Transverse colon (tissue), 4 donors: ENCODE measurements at regions not wholly inside any gene's neighbourhood (a gene's known extent, or its start where the extent isn't known, plus 50 kb on each side); places are given as distances from the start of the nearest gene placed in this dataset.

ENCODE experiments used
- DNase-seq: peaks from one replicate; pipeline ENCODE4 v3.0.0-alpha.2; 2019
- H3K27ac ChIP-seq, 4 donors: fragments of 200-600 bp; sonication (generic); 2 replicates each; pipeline ENCODE4 v1.5.1; 2016 to 2018; ENCODE audit warnings: inconsistent platforms in 4 of 4
- H3K27me3 ChIP-seq: fragments of 200-600 bp; sonication (generic); 2 replicates; pipeline ENCODE4 v1.5.1; 2017; ENCODE audit warnings: inconsistent platforms
- H3K36me3 ChIP-seq, 4 donors: fragments of 200-600 bp; sonication (generic); 2 replicates each; pipeline ENCODE4 v1.5.1; 2017 to 2019; ENCODE audit warnings: inconsistent platforms in 4 of 4
- H3K4me1 ChIP-seq, 4 donors: fragments of 200-600 bp; sonication (generic); 2 replicates each; pipeline ENCODE4 v1.5.1; 2017 to 2020; ENCODE audit warnings: inconsistent platforms in 4 of 4
- H3K4me3 ChIP-seq, 4 donors: fragments of 200-600 bp; sonication (generic); 1 replicate in 1 of 4; 2 replicates in 3 of 4; pipeline versions ENCODE4 v1.5.1 to v1.6.1; 2017 to 2019; ENCODE audit warnings: inconsistent platforms in 4 of 4
- H3K9me3 ChIP-seq, 2 donors: fragments of 200-600 bp; sonication (generic); 2 replicates each; pipeline ENCODE4 v1.5.1; 2017 to 2019; ENCODE audit warnings: inconsistent platforms in 2 of 2
- CTCF ChIP-seq, 5 experiments: fragments of 200-600 bp in 3 of 5; fragments of 450-650 bp in 2 of 5; sonication (generic) in 3 of 5; IDR thresholded peaks; 1 replicate in 2 of 5; 2 replicates in 3 of 5; pipeline ENCODE4 v1.5.1; 2016 to 2017; ENCODE audit warnings: antibody characterized with exemption in 5 of 5, inconsistent platforms in 3 of 5, mild to moderate bottlenecking in 2 of 5, moderate library complexity in 1 of 5
- EP300 ChIP-seq: sonication (generic); formaldehyde crosslinking; IDR thresholded peaks from one replicate; pipeline ENCODE4 v1.6.1; 2017; ENCODE audit warnings: antibody characterized with exemption, low read depth
- POLR2A ChIP-seq: fragments of 450-650 bp; IDR thresholded peaks from one replicate; pipeline ENCODE4 v1.6.1; 2016; ENCODE audit warnings: antibody characterized with exemption, mild to moderate bottlenecking, moderate library complexity
- POLR2AphosphoS5 ChIP-seq, 3 donors: sonication (generic); formaldehyde crosslinking; IDR thresholded peaks; one replicate each; pipeline ENCODE4 v1.6.1; 2016; ENCODE audit warnings: antibody characterized with exemption in 3 of 3
- WGBS, 2 donors: methylation state at CpG; one replicate each; pipeline ENCODE4 v1.1.5; 2018; ENCODE audit warnings: low coverage in 1 of 2; 5-methylcytosine and 5-hydroxymethylcytosine counted together
- in situ Hi-C, 4 donors: fragments of 200-750 bp; cut with MboI; loops; one replicate each; pipeline versions ENCODE4 v1.15.0 to v1.15.1; 2017; ENCODE audit warnings: low sequenced_read_pairs in 3 of 4, low pct_ligation_motif_present in 1 of 4, low pct_unique_long_range_greater_than_20kb in 1 of 4
- intact Hi-C: fragments of 100-400 bp; cut with DNase I; formaldehyde crosslinking; loops from one replicate; pipeline ENCODE4 v1.15.1; 2023; ENCODE audit warnings: low total_unique reads

GRCh38 chr3:193835414-193835813 lies 242.4 kb downstream of the OPA1 start:
- 93 to 96% methylated on average over 4 to 6 of the region's 6 CpGs for WGBS, 2 donors
- H3K36me3 ChIP-seq: no peaks in the 10 kb centered on the region
- no peaks in the 10 kb centered on the region for H3K27me3 ChIP-seq
- H3K9me3 ChIP-seq: no peaks in the 10 kb centered on the region
- intact Hi-C loops: no loop called here
- H3K4me3 ChIP-seq: no peak overlapping the region
- in situ Hi-C loops: no loop called here
- no peak overlapping the region for H3K27ac ChIP-seq
- DNase-seq: no peak
- peaks cover 0 to 10% (median 6%) of the 10 kb centered on the region in 4 donors for H3K4me1 ChIP-seq
- TF ChIP-seq POLR2AphosphoS5 (IDR thresholded peaks at IDR 0.05): no peak

- DNase-seq: no peak
- H3K9me3 ChIP-seq: no peaks in the 10 kb centered on the region
Observed at GRCh38 chr3:193836511-193836910, 243.5 kb downstream of the OPA1 start.

GRCh38 chr3:193836918-193837317 lies 243.9 kb downstream of the OPA1 start:
- DNase-seq: no peak
- no peak overlapping the region for H3K27ac ChIP-seq
- WGBS, 2 donors: 97 to 100% methylated on average over 4 to 7 of the region's 7 CpGs
- H3K9me3 ChIP-seq: no peaks in the 10 kb centered on the region
- peaks cover 0 to 25% (median 15%) of the 10 kb centered on the region in 4 donors for H3K4me1 ChIP-seq
- intact Hi-C loops: no loop called here
- TF ChIP-seq EP300 (no peak), POLR2A (no peak), CTCF (IDR thresholded peaks at IDR 0.05) (no peak), POLR2AphosphoS5 (IDR thresholded peaks at IDR 0.05) (no peak)
- no peaks in the 10 kb centered on the region for H3K27me3 ChIP-seq
- H3K36me3 ChIP-seq: no peaks in the 10 kb centered on the region
- H3K4me3 ChIP-seq: no peak overlapping the region
- in situ Hi-C loops: no loop called here

More at GRCh38 chr3:193836511-193836910, 243.5 kb downstream of the OPA1 start:
- intact Hi-C loops (no loop called here), in situ Hi-C loops (no loop called here)
- Histone ChIP-seq H3K36me3 (no peaks in the 10 kb centered on the region), H3K27ac (no peak overlapping the region), H3K4me3 (no peak overlapping the region), H3K4me1 (peaks cover 0 to 21% (median 13%) of the 10 kb centered on the region in 4 donors), H3K27me3 (no peaks in the 10 kb centered on the region)
- WGBS, 2 donors: 43 to 88% methylated on average over 1 to 2 of the region's 2 CpGs
- TF ChIP-seq CTCF (IDR thresholded peaks at IDR 0.05): no peak

- DNase-seq: no peak
- intact Hi-C loops: no loop called here
- no peak overlapping the region for H3K27ac ChIP-seq
- no peaks in the 10 kb centered on the region for H3K9me3 ChIP-seq
- in situ Hi-C loops: no loop called here
- no peaks in the 10 kb centered on the region for H3K27me3 ChIP-seq
- H3K36me3 ChIP-seq: no peaks in the 10 kb centered on the region
- no peak overlapping the region for H3K4me3 ChIP-seq
- peaks cover 0 to 30% (median 17%) of the 10 kb centered on the region in 4 donors for H3K4me1 ChIP-seq
- WGBS, 2 donors: 92% methylated on average over 6 of the region's 6 CpGs; no CpG with 5 or more reads in 1 of the 2 donors
- TF ChIP-seq CTCF (IDR thresholded peaks at IDR 0.05) (no peak), POLR2AphosphoS5 (IDR thresholded peaks at IDR 0.05) (no peak)
Observed at GRCh38 chr3:193837347-193837827, 244.4 kb downstream of the OPA1 start.

- Histone ChIP-seq H3K4me3 (no peak overlapping the region), H3K9me3 (no peaks in the 10 kb centered on the region), H3K27me3 (no peaks in the 10 kb centered on the region), H3K36me3 (no peaks in the 10 kb centered on the region), H3K4me1 (peaks cover 0 to 49% (median 28%) of the 10 kb centered on the region in 4 donors), H3K27ac (peak overlapping the region; percentile 81 to 89 (median 87))
- TF ChIP-seq CTCF (IDR thresholded peaks at IDR 0.05) (no peak), POLR2AphosphoS5 (IDR thresholded peaks at IDR 0.05) (peak in 2 of 3 donors; percentile 36 to 60), EP300 (no peak), POLR2A (no peak)
- 61 to 77% methylated on average over 2 of the region's 2 CpGs for WGBS, 2 donors
- in situ Hi-C loops (no loop called here), intact Hi-C loops (no loop called here)
- no peak for DNase-seq
Observed at GRCh38 chr3:193840111-193840641, 247.2 kb downstream of the OPA1 start.
